Spleen (tissue), 11 donors: ENCODE measurements at regions not wholly inside any gene's neighbourhood (a gene's known extent, or its start where the extent isn't known, plus 50 kb on each side); places are given as distances from the start of the nearest gene placed in this dataset.

Experiments used
- DNase-seq: peaks from one replicate; pipeline ENCODE4 v3.0.0-alpha.2; 2020
- H3K27ac ChIP-seq, 8 donors: fragments of 200-600 bp; sonication (generic) in 7 of 8; 1 replicate in 4 of 8; 2 replicates in 4 of 8; pipeline versions ENCODE4 v1.5.0 to v1.8.0; 2016 to 2021; ENCODE audit warnings: inconsistent platforms in 4 of 8, mild to moderate bottlenecking in 4 of 8, moderate library complexity in 1 of 8
- H3K27me3 ChIP-seq, 7 donors: fragments of 200-600 bp; sonication (generic) in 6 of 7; replicated peaks in 1 of 7; 1 replicate in 4 of 7; 2 replicates in 3 of 7; pipeline versions ENCODE4 v1.5.0 to v1.8.0; 2016 to 2021; ENCODE audit warnings: inconsistent platforms in 3 of 7, mild to moderate bottlenecking in 1 of 7
- H3K36me3 ChIP-seq, 6 donors: fragments of 200-600 bp; sonication (generic) in 5 of 6; 1 replicate in 4 of 6; 2 replicates in 2 of 6; pipeline versions ENCODE4 v1.5.0 to v1.8.0; 2016 to 2021; ENCODE audit warnings: inconsistent platforms in 2 of 6
- H3K4me1 ChIP-seq, 6 donors: fragments of 200-600 bp; sonication (generic) in 5 of 6; 1 replicate in 3 of 6; 2 replicates in 3 of 6; pipeline versions ENCODE4 v1.5.0 to v1.8.0; 2016 to 2021; ENCODE audit warnings: inconsistent platforms in 3 of 6
- H3K4me3 ChIP-seq, 8 donors: fragments of 200-600 bp; sonication (generic) in 7 of 8; 1 replicate in 4 of 8; 2 replicates in 4 of 8; pipeline versions ENCODE4 v1.5.0 to v1.8.0; 2016 to 2021; ENCODE audit warnings: inconsistent platforms in 4 of 8, mild to moderate bottlenecking in 4 of 8, moderate library complexity in 2 of 8
- H3K9me3 ChIP-seq, 8 donors: fragments of 200-600 bp; sonication (generic) in 7 of 8; 1 replicate in 4 of 8; 2 replicates in 4 of 8; pipeline versions ENCODE4 v1.5.0 to v1.8.0; 2016 to 2021; ENCODE audit warnings: inconsistent platforms in 4 of 8
- POLR2A ChIP-seq, 3 donors: fragments of 450-650 bp; IDR thresholded peaks; one replicate each; pipeline ENCODE4 v1.5.1; 2017; ENCODE audit warnings: antibody characterized with exemption in 3 of 3, mild to moderate bottlenecking in 1 of 3
- POLR2AphosphoS5 ChIP-seq, 3 donors: sonication (generic); formaldehyde crosslinking; IDR thresholded peaks; one replicate each; pipeline ENCODE4 v1.5.1; 2017; ENCODE audit warnings: antibody characterized with exemption in 3 of 3
- WGBS, 5 donors: extraction: QIAGEN DNeasy Blood & Tissue Kit in 3 of 5; methylation state at CpG; one replicate each; pipeline versions ENCODE4 v1.1.5 to v1.1.7; 2013 to 2018; 5-methylcytosine and 5-hydroxymethylcytosine counted together
- intact Hi-C: fragments of 100-400 bp; cut with DNase I; formaldehyde crosslinking; loops from one replicate; pipeline ENCODE4 v1.15.0; 2023; ENCODE audit warnings: low total_unique reads
- TF ChIP-seq, protein P1 (sequence below), 11 experiments: fragments of 200-600 bp in 7 of 11; fragments of 450-650 bp in 4 of 11; sonication (generic) in 4 of 11; IDR thresholded peaks in 8 of 11; conservative IDR thresholded peaks in 3 of 11; 1 replicate in 7 of 11; 2 replicates in 4 of 11; pipeline versions ENCODE4 v1.4.0 to v1.8.0; 2016 to 2021; ENCODE audit warnings: antibody characterized with exemption in 11 of 11, inconsistent platforms in 4 of 11, mild to moderate bottlenecking in 1 of 11
- donor health status: healthy with polysubstance abuse.
- donor health status: DM: no; HTN: no; CAD: no; lungs with moderate emphysema.
- donor health status: DM: no; HTN: no; CAD: no.
- donor health status: Bipolar disorder and iron deficiency.
- donor health status: healthy.
- donor health status: DM: no; HTN: no; CAD: no.
- donor health status: DM: yes; HTN: yes; CAD: no.

DNA sequence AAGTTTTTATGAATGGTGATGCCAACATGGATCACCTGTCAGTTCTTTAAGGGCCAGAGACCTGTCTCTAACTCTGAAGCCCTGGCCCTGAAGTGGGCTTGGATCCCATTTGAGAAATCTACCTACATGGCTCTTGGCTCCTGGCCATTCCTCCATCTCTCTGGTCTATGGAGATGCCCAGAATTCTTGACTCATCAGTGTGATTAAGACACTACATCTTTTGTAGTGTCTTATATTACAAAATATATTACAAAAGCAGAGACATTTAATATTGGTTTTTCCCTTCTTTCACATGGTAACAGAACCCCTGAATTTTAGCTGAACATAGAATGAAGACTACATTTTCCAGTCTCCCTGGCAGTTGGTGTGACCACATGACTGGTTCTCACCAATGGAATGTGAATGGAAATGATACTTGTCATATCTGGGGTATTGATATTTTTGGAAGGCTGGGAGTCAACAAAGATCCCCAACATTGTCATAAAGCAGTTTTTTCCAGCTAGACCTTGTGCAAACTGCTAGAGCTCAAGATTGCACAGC, 198.3 kb downstream of the SREK1 start:
- intact Hi-C loops: no loop called here
- no peaks in the 10 kb centered on the region for H3K36me3 ChIP-seq
- no peak overlapping the region for H3K4me3 ChIP-seq
- DNase-seq: no peak
- TF ChIP-seq POLR2AphosphoS5 (IDR thresholded peaks at IDR 0.05) (no peak), POLR2A (IDR thresholded peaks at IDR 0.05) (no peak)
- TF ChIP-seq, protein P1, sequence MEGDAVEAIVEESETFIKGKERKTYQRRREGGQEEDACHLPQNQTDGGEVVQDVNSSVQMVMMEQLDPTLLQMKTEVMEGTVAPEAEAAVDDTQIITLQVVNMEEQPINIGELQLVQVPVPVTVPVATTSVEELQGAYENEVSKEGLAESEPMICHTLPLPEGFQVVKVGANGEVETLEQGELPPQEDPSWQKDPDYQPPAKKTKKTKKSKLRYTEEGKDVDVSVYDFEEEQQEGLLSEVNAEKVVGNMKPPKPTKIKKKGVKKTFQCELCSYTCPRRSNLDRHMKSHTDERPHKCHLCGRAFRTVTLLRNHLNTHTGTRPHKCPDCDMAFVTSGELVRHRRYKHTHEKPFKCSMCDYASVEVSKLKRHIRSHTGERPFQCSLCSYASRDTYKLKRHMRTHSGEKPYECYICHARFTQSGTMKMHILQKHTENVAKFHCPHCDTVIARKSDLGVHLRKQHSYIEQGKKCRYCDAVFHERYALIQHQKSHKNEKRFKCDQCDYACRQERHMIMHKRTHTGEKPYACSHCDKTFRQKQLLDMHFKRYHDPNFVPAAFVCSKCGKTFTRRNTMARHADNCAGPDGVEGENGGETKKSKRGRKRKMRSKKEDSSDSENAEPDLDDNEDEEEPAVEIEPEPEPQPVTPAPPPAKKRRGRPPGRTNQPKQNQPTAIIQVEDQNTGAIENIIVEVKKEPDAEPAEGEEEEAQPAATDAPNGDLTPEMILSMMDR (IDR thresholded peaks at IDR 0.05 in 8 of 11, conservative IDR thresholded peaks at IDR 0.05 in 3 of 11): no peak
- H3K4me1 ChIP-seq: no peaks in the 10 kb centered on the region
- H3K27ac ChIP-seq: no peak overlapping the region
- peaks cover 0 to 14% (median 0%) of the 10 kb centered on the region in 7 donors for H3K27me3 ChIP-seq
- no peaks in the 10 kb centered on the region for H3K9me3 ChIP-seq

DNA sequence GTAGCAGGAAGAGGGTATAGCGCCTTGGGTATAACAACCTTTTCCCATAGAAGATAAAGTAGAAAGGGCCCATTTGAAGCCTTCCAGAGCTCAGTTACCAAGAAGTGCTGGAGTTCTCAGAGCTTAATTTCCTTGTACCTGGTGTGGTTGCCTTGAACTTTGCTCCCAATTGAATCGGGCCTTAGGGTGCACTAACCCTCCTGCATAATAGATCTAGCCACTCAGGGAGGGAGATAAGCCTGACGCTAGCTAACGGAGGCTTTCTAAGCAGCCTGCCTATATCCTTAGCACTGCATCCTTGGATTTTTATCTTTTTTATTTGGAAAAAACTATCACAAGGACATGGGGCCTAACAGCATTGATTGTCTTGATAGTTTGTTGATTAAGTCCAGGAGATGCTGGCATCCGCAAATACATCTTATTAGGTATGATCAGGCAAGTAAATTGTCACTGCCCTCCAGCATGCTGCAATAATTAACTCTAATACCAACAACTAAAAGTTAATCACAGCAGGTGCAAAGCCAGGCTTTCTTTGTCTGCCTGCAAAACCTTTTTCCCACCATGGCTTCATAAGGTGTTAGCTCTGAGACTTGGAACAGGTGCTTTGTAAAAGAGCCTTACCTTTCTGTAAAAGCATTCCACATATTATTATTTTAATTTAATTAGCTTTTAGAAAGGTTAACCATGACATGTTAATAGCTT, 199.4 kb downstream of the SREK1 start:
- Histone ChIP-seq H3K27ac (no peak overlapping the region), H3K4me1 (no peaks in the 10 kb centered on the region), H3K9me3 (no peaks in the 10 kb centered on the region), H3K36me3 (no peaks in the 10 kb centered on the region), H3K27me3 (peaks cover 0 to 6% (median 0%) of the 10 kb centered on the region in 7 donors), H3K4me3 (no peak overlapping the region)
- intact Hi-C loops: no loop called here
- no peak for DNase-seq
- TF ChIP-seq POLR2AphosphoS5 (IDR thresholded peaks at IDR 0.05) (no peak), POLR2A (IDR thresholded peaks at IDR 0.05) (no peak)
- TF ChIP-seq, protein P1 (IDR thresholded peaks at IDR 0.05 in 8 of 11, conservative IDR thresholded peaks at IDR 0.05 in 3 of 11): no peak
- WGBS, 5 donors: 85 to 91% (median 89%) methylated on average over 5 of the region's 5 CpGs

DNA sequence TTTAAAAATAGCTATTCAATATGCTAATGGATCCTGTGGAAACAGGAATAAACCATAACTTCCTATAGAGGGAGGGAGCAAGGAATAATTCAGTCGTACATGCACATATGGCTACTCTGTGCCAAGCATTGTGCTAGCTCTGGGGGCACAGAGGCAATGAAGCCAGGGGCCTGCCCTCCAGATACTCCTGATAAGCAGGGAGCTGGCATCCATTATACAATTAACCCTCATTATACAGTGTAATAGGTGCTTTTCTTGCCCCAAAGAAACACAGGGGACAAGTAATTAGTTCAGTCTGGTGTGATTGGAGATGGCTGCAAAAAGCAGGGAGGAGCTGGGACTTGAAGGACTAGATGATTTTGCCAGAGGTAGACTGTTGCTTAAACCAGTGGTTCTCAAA, 200.4 kb downstream of the SREK1 start:
- Histone ChIP-seq H3K4me3 (no peak overlapping the region), H3K4me1 (no peaks in the 10 kb centered on the region), H3K27me3 (peaks cover 0 to 6% (median 0%) of the 10 kb centered on the region in 7 donors), H3K36me3 (no peaks in the 10 kb centered on the region), H3K27ac (no peak overlapping the region), H3K9me3 (no peaks in the 10 kb centered on the region)
- TF ChIP-seq, protein P1 (IDR thresholded peaks at IDR 0.05 in 8 of 11, conservative IDR thresholded peaks at IDR 0.05 in 3 of 11): no peak
- TF ChIP-seq POLR2A (IDR thresholded peaks at IDR 0.05): no peak
- TF ChIP-seq POLR2AphosphoS5 (IDR thresholded peaks at IDR 0.05): no peak
- WGBS, 5 donors: 70 to 82% (median 76%) methylated on average over 1 of the region's 1 CpG
- no peak for DNase-seq
- intact Hi-C loops: no loop called here

DNA sequence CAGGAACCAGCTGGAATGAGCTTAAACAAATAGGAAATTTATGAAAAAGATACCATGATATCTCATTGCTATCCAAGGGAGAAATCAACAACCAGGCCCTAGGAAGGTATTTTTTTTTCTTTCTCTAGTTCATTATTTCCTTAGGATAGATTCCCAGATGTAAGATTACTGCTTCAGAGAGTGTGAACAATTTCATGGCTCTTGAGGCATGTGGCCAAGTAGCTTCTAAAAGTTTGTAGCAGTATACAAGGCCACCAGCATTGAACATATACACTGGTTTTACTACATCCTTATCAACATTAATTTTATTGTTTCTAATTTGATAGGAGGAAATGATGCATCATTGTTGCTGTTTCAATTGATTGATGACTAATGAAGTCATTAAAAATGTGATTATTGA, 201.2 kb downstream of the SREK1 start:
- intact Hi-C loops: no loop called here
- Histone ChIP-seq H3K27me3 (peaks cover 0 to 6% (median 0%) of the 10 kb centered on the region in 7 donors), H3K9me3 (no peaks in the 10 kb centered on the region), H3K4me1 (no peaks in the 10 kb centered on the region), H3K36me3 (no peaks in the 10 kb centered on the region), H3K4me3 (no peak overlapping the region), H3K27ac (no peak overlapping the region)
- no peak for TF ChIP-seq POLR2AphosphoS5 (IDR thresholded peaks at IDR 0.05)
- no peak for DNase-seq
